Effector CD4-positive, alpha-beta T cell (primary cell): ENCODE measurements at regions not wholly inside any gene's neighbourhood (a gene's known extent, or its start where the extent isn't known, plus 50 kb on each side); places are given as distances from the start of the nearest gene placed in this dataset.

Experiments used
- DNase-seq: peaks from one replicate; pipeline ENCODE4 v3.0.0-alpha.2; 2020

GRCh38 chr17:79187186-79187585, 112.6 kb downstream of the ENGASE start:
- no peak for DNase-seq

GRCh38 chr17:79186406-79186805, 111.8 kb downstream of the ENGASE start:
- DNase-seq, result no peak

GRCh38 chr17:79185671-79186070, 111.0 kb downstream of the ENGASE start:
- DNase-seq, result no peak

GRCh38 chr17:79184219-79184618, 109.6 kb downstream of the ENGASE start:
- no peak for DNase-seq

GRCh38 chr17:79183293-79184158, 108.9 kb downstream of the ENGASE start:
- no peak for DNase-seq

GRCh38 chr17:79183043-79183292, 108.3 kb downstream of the ENGASE start:
- no peak for DNase-seq

GRCh38 chr17:79182176-79183042, 107.8 kb downstream of the ENGASE start:
- DNase-seq, result no peak

- DNase-seq, result no peak
These were observed 105.9 kb downstream of the ENGASE start for GRCh38 chr17:79180358-79181005.

- no peak for DNase-seq
These were observed 104.7 kb downstream of the ENGASE start for GRCh38 chr17:79179334-79179733.

- no peak for DNase-seq
These were observed 103.3 kb downstream of the ENGASE start for GRCh38 chr17:79177877-79178276.

GRCh38 chr17:79176792-79177601, 102.4 kb downstream of the ENGASE start:
- DNase-seq, result no peak

- no peak for DNase-seq
These were observed 100.6 kb downstream of the ENGASE start for GRCh38 chr17:79174905-79175856.

- DNase-seq, result no peak
These were observed 99.7 kb downstream of the ENGASE start for GRCh38 chr17:79174193-79174765.

GRCh38 chr17:79171188-79171587, 96.6 kb downstream of the ENGASE start:
- no peak for DNase-seq

- no peak for DNase-seq
These were observed 95.2 kb downstream of the ENGASE start for GRCh38 chr17:79169861-79170260.

GRCh38 chr17:79169366-79169765, 94.7 kb downstream of the ENGASE start:
- no peak for DNase-seq

GRCh38 chr17:79168486-79169055, 93.9 kb downstream of the ENGASE start:
- DNase-seq, result no peak

GRCh38 chr17:79167486-79167885, 92.9 kb downstream of the ENGASE start:
- no peak for DNase-seq

GRCh38 chr17:79165756-79166473, 91.3 kb downstream of the ENGASE start:
- no peak for DNase-seq
